ENCODE measurements at regions not wholly inside any gene's neighbourhood (a gene's known extent, or its start where the extent isn't known, plus 50 kb on each side); places are given as distances from the start of the nearest gene placed in this dataset.
"Not testable (repeated sequence)": the region's sequence is repeated elsewhere in the genome, so short reads cannot be mapped to it uniquely, and the experiment has no call there.

GRCh38 chr22:46048661-46049060 lies 71.7 kb upstream of the WNT7B start:
- H3K23ac ChIP-seq (ENCODE audit: low read length in 2 of 2); H3K9me3 ChIP-seq (ENCODE audit: control insufficient read depth, low read length); H2BK12ac ChIP-seq (ENCODE audit: low read length in 2 of 2); H4K91ac ChIP-seq (ENCODE audit: low read length); H3K14ac ChIP-seq (ENCODE audit: low read length in 2 of 2); H2AK5ac ChIP-seq (ENCODE audit: low read length, severe bottlenecking); H3K27ac ChIP-seq (ENCODE audit: low read length, poor library complexity, severe bottlenecking); H3K4me2 ChIP-seq (ENCODE audit: low read length, poor library complexity, severe bottlenecking); DNase-seq; H4K8ac ChIP-seq (ENCODE audit: low read length); H3K27me3 ChIP-seq (ENCODE audit: control insufficient read depth in 1 of 2, insufficient read depth in 1 of 2, low read length in 2 of 2); H2BK120ac ChIP-seq (ENCODE audit: low read depth, low read length); H2BK5ac ChIP-seq (ENCODE audit: low read depth, low read length, poor library complexity, severe bottlenecking); H3K18ac ChIP-seq (ENCODE audit: low read depth in 1 of 2, low read length in 2 of 2); H2BK15ac ChIP-seq (ENCODE audit: low read depth, poor library complexity, severe bottlenecking); H3K4ac ChIP-seq (ENCODE audit: low read depth in 1 of 2, low read length in 2 of 2); H2AFZ ChIP-seq (ENCODE audit: low read depth, low read length): not testable (repeated sequence)
- 100% methylated on average over 3 of the region's 7 CpGs for WGBS
- Histone ChIP-seq H3K4me1 (ENCODE audit: control insufficient read depth, insufficient read depth, low read depth, low read length) (peaks cover 44% of the 10 kb centered on the region), H3K4me3 (ENCODE audit: insufficient read depth in 1 of 2, low read depth in 1 of 2, low read length in 2 of 2) (peak overlapping the region in 1 of 2 experiments; percentile 49), H3K36me3 (ENCODE audit: control insufficient read depth in 1 of 2, insufficient read depth in 2 of 2, low read depth in 1 of 2, low read length in 2 of 2) (peaks cover 19 to 31% of the 10 kb centered on the region in 2 experiments), H3K9ac (ENCODE audit: low read length) (peak overlapping the region; percentile 75), H3K79me1 (replicated peaks; ENCODE audit: low read length, poor library complexity, severe bottlenecking) (peaks cover 44% of the 10 kb centered on the region)

DNA sequence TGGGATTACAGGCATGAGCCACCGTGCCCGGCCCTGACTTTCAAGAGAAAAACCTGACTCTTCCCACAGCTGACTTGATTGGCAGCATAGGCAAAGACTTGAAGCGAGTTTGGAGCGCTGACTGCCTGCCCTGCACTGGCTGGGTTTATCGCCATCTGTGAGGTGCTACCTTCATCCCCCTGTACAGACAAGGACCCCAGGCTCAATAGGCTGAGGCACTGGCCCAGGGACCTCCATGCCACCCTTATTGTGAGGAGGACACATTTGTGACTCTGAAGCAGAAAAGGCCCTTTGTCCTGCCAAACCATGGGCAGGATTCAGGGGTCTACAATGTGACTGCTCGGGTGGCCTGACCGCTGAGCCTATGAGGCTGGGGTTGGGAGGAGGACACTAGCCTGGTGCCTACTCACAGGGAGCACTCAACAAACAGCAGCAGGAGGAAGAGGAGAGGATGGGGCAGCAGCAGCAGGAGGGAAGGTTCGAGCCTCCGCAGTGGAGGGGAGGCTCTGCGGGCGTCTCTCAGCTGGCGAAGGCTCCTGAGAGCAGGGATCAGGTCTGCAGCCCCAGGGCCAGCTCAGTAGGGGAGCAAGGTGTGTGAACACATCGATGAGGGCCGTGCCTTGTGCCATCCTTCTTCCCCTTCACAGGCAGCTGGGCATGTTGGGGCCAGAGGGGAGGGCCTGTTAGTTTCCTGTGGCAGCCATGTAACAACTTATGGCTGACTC lies 72.9 kb upstream of the WNT7B start:
- no peak overlapping the region for H3K4me3 ChIP-seq (ENCODE audit: insufficient read depth in 1 of 2, low read depth in 1 of 2, low read length in 2 of 2)
- peaks cover 19 to 35% of the 10 kb centered on the region in 2 experiments for H3K36me3 ChIP-seq (ENCODE audit: control insufficient read depth in 1 of 2, insufficient read depth in 2 of 2, low read depth in 1 of 2, low read length in 2 of 2)
- no peaks in the 10 kb centered on the region for H3K27me3 ChIP-seq (ENCODE audit: control insufficient read depth in 1 of 2, insufficient read depth in 1 of 2, low read length in 2 of 2)
- no peak overlapping the region for H2BK15ac ChIP-seq (ENCODE audit: low read depth, poor library complexity, severe bottlenecking)
- H2AK5ac ChIP-seq (ENCODE audit: low read length, severe bottlenecking), result no peak overlapping the region
- no peak overlapping the region for H3K27ac ChIP-seq (ENCODE audit: low read length, poor library complexity, severe bottlenecking)
- no peak overlapping the region for H2BK120ac ChIP-seq (ENCODE audit: low read depth, low read length)
- no peak overlapping the region for H3K4ac ChIP-seq (ENCODE audit: low read depth in 1 of 2, low read length in 2 of 2)
- no peak overlapping the region for H3K4me2 ChIP-seq (ENCODE audit: low read length, poor library complexity, severe bottlenecking)
- no peak overlapping the region for H3K18ac ChIP-seq (ENCODE audit: low read depth in 1 of 2, low read length in 2 of 2)
- H3K14ac ChIP-seq (ENCODE audit: low read length in 2 of 2), result no peak overlapping the region
- H3K9ac ChIP-seq (ENCODE audit: low read length), result peak overlapping the region; percentile 31
- no peak for DNase-seq
- H4K8ac ChIP-seq (ENCODE audit: low read length), result no peak overlapping the region
- no peak overlapping the region for H2AFZ ChIP-seq (ENCODE audit: low read depth, low read length)
- H3K79me1 ChIP-seq (replicated peaks; ENCODE audit: low read length, poor library complexity, severe bottlenecking), result peaks cover 41% of the 10 kb centered on the region
- H4K91ac ChIP-seq (ENCODE audit: low read length), result no peak overlapping the region
- H2BK5ac ChIP-seq (ENCODE audit: low read depth, low read length, poor library complexity, severe bottlenecking), result no peak overlapping the region
- no peak overlapping the region for H3K23ac ChIP-seq (ENCODE audit: low read length in 2 of 2)
- no peaks in the 10 kb centered on the region for H3K9me3 ChIP-seq (ENCODE audit: control insufficient read depth, low read length)
- H3K4me1 ChIP-seq (ENCODE audit: control insufficient read depth, insufficient read depth, low read depth, low read length), result peaks cover 42% of the 10 kb centered on the region
- no peak overlapping the region for H2BK12ac ChIP-seq (ENCODE audit: low read length in 2 of 2)
- WGBS, result 85% methylated on average over 14 of the region's 14 CpGs

GRCh38 chr22:46050451-46050845 lies 73.5 kb upstream of the WNT7B start:
- no peak overlapping the region for H2AFZ ChIP-seq (ENCODE audit: low read depth, low read length)
- no peak overlapping the region for H3K4ac ChIP-seq (ENCODE audit: low read depth in 1 of 2, low read length in 2 of 2)
- no peak overlapping the region for H3K14ac ChIP-seq (ENCODE audit: low read length in 2 of 2)
- no peak overlapping the region for H3K23ac ChIP-seq (ENCODE audit: low read length in 2 of 2)
- H3K4me2 ChIP-seq (ENCODE audit: low read length, poor library complexity, severe bottlenecking), result no peak overlapping the region
- H2BK5ac ChIP-seq (ENCODE audit: low read depth, low read length, poor library complexity, severe bottlenecking), result no peak overlapping the region
- H3K9me3 ChIP-seq (ENCODE audit: control insufficient read depth, low read length), result no peaks in the 10 kb centered on the region
- peaks cover 45% of the 10 kb centered on the region for H3K79me1 ChIP-seq (replicated peaks; ENCODE audit: low read length, poor library complexity, severe bottlenecking)
- H2AK5ac ChIP-seq (ENCODE audit: low read length, severe bottlenecking), result no peak overlapping the region
- no peak overlapping the region for H3K27ac ChIP-seq (ENCODE audit: low read length, poor library complexity, severe bottlenecking)
- H3K4me1 ChIP-seq (ENCODE audit: control insufficient read depth, insufficient read depth, low read depth, low read length), result peaks cover 42% of the 10 kb centered on the region
- H3K9ac ChIP-seq (ENCODE audit: low read length), result peak overlapping the region; percentile 31
- H2BK12ac ChIP-seq (ENCODE audit: low read length in 2 of 2), result no peak overlapping the region
- no peak overlapping the region for H2BK120ac ChIP-seq (ENCODE audit: low read depth, low read length)
- no peak overlapping the region for H3K18ac ChIP-seq (ENCODE audit: low read depth in 1 of 2, low read length in 2 of 2)
- H3K4me3 ChIP-seq (ENCODE audit: insufficient read depth in 1 of 2, low read depth in 1 of 2, low read length in 2 of 2), result no peak overlapping the region
- peaks cover 19 to 35% of the 10 kb centered on the region in 2 experiments for H3K36me3 ChIP-seq (ENCODE audit: control insufficient read depth in 1 of 2, insufficient read depth in 2 of 2, low read depth in 1 of 2, low read length in 2 of 2)
- no peaks in the 10 kb centered on the region for H3K27me3 ChIP-seq (ENCODE audit: control insufficient read depth in 1 of 2, insufficient read depth in 1 of 2, low read length in 2 of 2)
- WGBS, result 79% methylated on average over 7 of the region's 7 CpGs
- H4K8ac ChIP-seq (ENCODE audit: low read length), result no peak overlapping the region
- DNase-seq, result no peak
- H4K91ac ChIP-seq (ENCODE audit: low read length), result no peak overlapping the region
- H2BK15ac ChIP-seq (ENCODE audit: low read depth, poor library complexity, severe bottlenecking), result no peak overlapping the region

DNA sequence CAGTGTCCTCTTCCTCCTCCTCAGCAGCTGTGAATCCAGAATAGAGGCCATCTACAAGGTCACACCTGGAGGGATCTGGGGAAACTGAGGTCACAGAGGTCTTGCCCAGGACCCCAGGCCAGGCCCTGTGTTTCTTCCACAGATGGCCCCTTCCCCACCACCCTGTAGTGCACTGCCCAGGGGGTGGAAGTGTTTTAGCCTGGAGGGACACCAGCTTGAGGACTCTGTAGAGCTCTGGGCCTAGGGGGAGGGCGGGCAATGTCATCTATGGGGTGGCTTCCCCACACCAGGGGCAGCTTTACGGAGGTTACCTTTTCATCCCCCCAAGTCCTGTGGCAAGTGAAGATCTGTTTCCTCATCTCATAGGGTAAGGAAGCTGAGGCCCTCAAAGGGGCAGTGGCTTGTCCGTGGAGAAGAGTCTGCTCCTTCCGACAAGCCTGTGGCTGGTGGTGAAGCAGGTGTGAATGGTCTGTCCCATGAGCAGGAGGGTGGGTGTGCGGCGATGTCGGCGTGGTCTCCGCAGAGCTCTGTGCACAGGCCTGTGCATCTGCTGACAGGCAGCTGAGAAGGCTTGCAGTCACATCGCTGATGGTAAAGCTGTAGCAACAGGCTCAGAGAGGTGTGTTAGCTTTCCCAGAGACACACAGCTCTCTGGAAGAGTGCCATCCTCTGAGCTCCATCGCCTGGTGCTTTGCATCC lies 74.1 kb upstream of the WNT7B start:
- peaks cover 36% of the 10 kb centered on the region for H3K4me1 ChIP-seq (ENCODE audit: control insufficient read depth, insufficient read depth, low read depth, low read length)
- no peak overlapping the region for H3K4ac ChIP-seq (ENCODE audit: low read depth in 1 of 2, low read length in 2 of 2)
- H3K79me1 ChIP-seq (replicated peaks; ENCODE audit: low read length, poor library complexity, severe bottlenecking), result peaks cover 45% of the 10 kb centered on the region
- H3K9ac ChIP-seq (ENCODE audit: low read length), result peak overlapping the region; percentile 95
- H3K14ac ChIP-seq (ENCODE audit: low read length in 2 of 2), result no peak overlapping the region
- no peak overlapping the region for H3K4me2 ChIP-seq (ENCODE audit: low read length, poor library complexity, severe bottlenecking)
- H4K91ac ChIP-seq (ENCODE audit: low read length), result no peak overlapping the region
- DNase-seq, result no peak
- H3K23ac ChIP-seq (ENCODE audit: low read length in 2 of 2), result no peak overlapping the region
- no peak overlapping the region for H2BK12ac ChIP-seq (ENCODE audit: low read length in 2 of 2)
- H3K4me3 ChIP-seq (ENCODE audit: insufficient read depth in 1 of 2, low read depth in 1 of 2, low read length in 2 of 2), result no peak overlapping the region
- H3K18ac ChIP-seq (ENCODE audit: low read depth in 1 of 2, low read length in 2 of 2), result no peak overlapping the region
- no peak overlapping the region for H2BK5ac ChIP-seq (ENCODE audit: low read depth, low read length, poor library complexity, severe bottlenecking)
- peaks cover 19 to 35% of the 10 kb centered on the region in 2 experiments for H3K36me3 ChIP-seq (ENCODE audit: control insufficient read depth in 1 of 2, insufficient read depth in 2 of 2, low read depth in 1 of 2, low read length in 2 of 2)
- no peaks in the 10 kb centered on the region for H3K9me3 ChIP-seq (ENCODE audit: control insufficient read depth, low read length)
- H4K8ac ChIP-seq (ENCODE audit: low read length), result no peak overlapping the region
- no peak overlapping the region for H2AK5ac ChIP-seq (ENCODE audit: low read length, severe bottlenecking)
- no peak overlapping the region for H3K27ac ChIP-seq (ENCODE audit: low read length, poor library complexity, severe bottlenecking)
- H2AFZ ChIP-seq (ENCODE audit: low read depth, low read length), result no peak overlapping the region
- no peak overlapping the region for H2BK15ac ChIP-seq (ENCODE audit: low read depth, poor library complexity, severe bottlenecking)
- 93% methylated on average over 10 of the region's 11 CpGs for WGBS
- no peak overlapping the region for H2BK120ac ChIP-seq (ENCODE audit: low read depth, low read length)
- no peaks in the 10 kb centered on the region for H3K27me3 ChIP-seq (ENCODE audit: control insufficient read depth in 1 of 2, insufficient read depth in 1 of 2, low read length in 2 of 2)
